IPS-20b (cell line): ENCODE measurements at regions not wholly inside any gene's neighbourhood (a gene's known extent, or its start where the extent isn't known, plus 50 kb on each side); places are given as distances from the start of the nearest gene placed in this dataset.

Experiments used
- H3K27ac ChIP-seq: one replicate; pipeline ENCODE4 v1.5.1; 2013; ENCODE audit warnings: low read length
- H3K27me3 ChIP-seq: 2 replicates; pipeline ENCODE4 v1.6.1; 2013; ENCODE audit warnings: mild to moderate bottlenecking, low read length, inconsistent platforms; ENCODE audit not compliant: insufficient read depth
- H3K36me3 ChIP-seq: 2 replicates; pipeline ENCODE4 v1.6.1; 2013; ENCODE audit warnings: low read depth, mild to moderate bottlenecking, inconsistent platforms, low read length, moderate library complexity; ENCODE audit not compliant: insufficient read depth
- H3K4me1 ChIP-seq: 2 replicates; pipeline ENCODE4 v1.6.1; 2013; ENCODE audit warnings: mild to moderate bottlenecking, control low read depth, inconsistent platforms, low read length, moderate library complexity; ENCODE audit not compliant: insufficient read depth
- H3K4me3 ChIP-seq: 2 replicates; pipeline ENCODE4 v1.5.1; 2013; ENCODE audit warnings: mild to moderate bottlenecking, low read length, inconsistent platforms
- H3K9ac ChIP-seq: 2 replicates; pipeline ENCODE4 v1.6.1; 2013; ENCODE audit warnings: low read depth, mild to moderate bottlenecking, inconsistent platforms, low read length, moderate library complexity
- H3K9me3 ChIP-seq: 2 replicates; pipeline ENCODE4 v1.6.1; 2013; ENCODE audit warnings: mild to moderate bottlenecking, low read depth, low read length, inconsistent platforms; ENCODE audit not compliant: insufficient read depth

- no peak overlapping the region for H3K4me3 ChIP-seq
- H3K4me1 ChIP-seq: peaks cover 3% of the 10 kb centered on the region; the same call in 1 of the 2 replicates
These were observed 97.3 kb upstream of the RASSF8 start for GRCh38 chr12:25861226-25861625.

GRCh38 chr12:25864306-25865276 is 93.9 kb upstream of the RASSF8 start:
- no peak overlapping the region for H3K27ac ChIP-seq
- no peaks in the 10 kb centered on the region; the same call in 1 of the 2 replicates for H3K9me3 ChIP-seq
- no peak overlapping the region for H3K9ac ChIP-seq
- no peaks in the 10 kb centered on the region for H3K36me3 ChIP-seq
- H3K27me3 ChIP-seq: no peaks in the 10 kb centered on the region
- H3K4me3 ChIP-seq: no peak overlapping the region
- peaks cover 3% of the 10 kb centered on the region; the same call in 1 of the 2 replicates for H3K4me1 ChIP-seq

More at GRCh38 chr12:25861226-25861625, 97.3 kb upstream of the RASSF8 start:
- H3K9me3 ChIP-seq: no peaks in the 10 kb centered on the region
- no peak overlapping the region for H3K27ac ChIP-seq
- no peak overlapping the region for H3K9ac ChIP-seq
- no peaks in the 10 kb centered on the region for H3K27me3 ChIP-seq
- no peaks in the 10 kb centered on the region for H3K36me3 ChIP-seq

- Histone ChIP-seq H3K4me1 (no peaks in the 10 kb centered on the region), H3K36me3 (no peaks in the 10 kb centered on the region)
These were observed 91.7 kb upstream of the RASSF8 start for GRCh38 chr12:25866586-25867378.

GRCh38 chr12:25868193-25868592 is 90.3 kb upstream of the RASSF8 start:
- Histone ChIP-seq H3K27ac (no peak overlapping the region), H3K4me3 (no peak overlapping the region), H3K4me1 (no peaks in the 10 kb centered on the region), H3K9ac (no peak overlapping the region), H3K9me3 (no peaks in the 10 kb centered on the region; the same call in 1 of the 2 replicates), H3K27me3 (no peaks in the 10 kb centered on the region), H3K36me3 (no peaks in the 10 kb centered on the region)

More at GRCh38 chr12:25866586-25867378, 91.7 kb upstream of the RASSF8 start:
- H3K4me3 ChIP-seq: no peak overlapping the region
- H3K9me3 ChIP-seq: no peaks in the 10 kb centered on the region; the same call in 1 of the 2 replicates
- H3K27ac ChIP-seq: no peak overlapping the region
- H3K9ac ChIP-seq: no peak overlapping the region; the same call in 1 of the 2 replicates
- no peaks in the 10 kb centered on the region for H3K27me3 ChIP-seq

GRCh38 chr12:25872137-25872536 is 86.3 kb upstream of the RASSF8 start:
- H3K4me3 ChIP-seq: no peak overlapping the region
- H3K27ac ChIP-seq: no peak overlapping the region
- H3K27me3 ChIP-seq: no peaks in the 10 kb centered on the region
- no peaks in the 10 kb centered on the region for H3K36me3 ChIP-seq
- H3K9me3 ChIP-seq: no peaks in the 10 kb centered on the region; the same call in 1 of the 2 replicates
- no peaks in the 10 kb centered on the region for H3K4me1 ChIP-seq
- H3K9ac ChIP-seq: no peak overlapping the region

GRCh38 chr12:25875661-25876060 is 82.8 kb upstream of the RASSF8 start:
- Histone ChIP-seq H3K4me1 (no peaks in the 10 kb centered on the region), H3K9me3 (no peaks in the 10 kb centered on the region), H3K36me3 (no peaks in the 10 kb centered on the region), H3K4me3 (no peak overlapping the region), H3K27ac (no peak overlapping the region), H3K9ac (no peak overlapping the region), H3K27me3 (no peaks in the 10 kb centered on the region)

GRCh38 chr12:25876383-25877045 is 82.0 kb upstream of the RASSF8 start:
- H3K27me3 ChIP-seq: no peaks in the 10 kb centered on the region
- H3K9me3 ChIP-seq: no peaks in the 10 kb centered on the region
- no peak overlapping the region for H3K4me3 ChIP-seq
- H3K4me1 ChIP-seq: no peaks in the 10 kb centered on the region
- H3K36me3 ChIP-seq: no peaks in the 10 kb centered on the region
- H3K27ac ChIP-seq: no peak overlapping the region
- H3K9ac ChIP-seq: no peak overlapping the region

GRCh38 chr12:25877446-25877845 is 81.0 kb upstream of the RASSF8 start:
- Histone ChIP-seq H3K9me3 (no peaks in the 10 kb centered on the region), H3K36me3 (no peaks in the 10 kb centered on the region), H3K27ac (no peak overlapping the region), H3K27me3 (no peaks in the 10 kb centered on the region), H3K4me3 (no peak overlapping the region), H3K9ac (no peak overlapping the region), H3K4me1 (no peaks in the 10 kb centered on the region)

- H3K9me3 ChIP-seq: no peaks in the 10 kb centered on the region
- no peak overlapping the region for H3K27ac ChIP-seq
- peaks cover 7% of the 10 kb centered on the region; the same call in 1 of the 2 replicates for H3K27me3 ChIP-seq
- no peak overlapping the region for H3K4me3 ChIP-seq
- peaks cover 13% of the 10 kb centered on the region; the same call in 1 of the 2 replicates for H3K4me1 ChIP-seq
- no peaks in the 10 kb centered on the region for H3K36me3 ChIP-seq
- H3K9ac ChIP-seq: no peak overlapping the region
These were observed 76.2 kb upstream of the RASSF8 start for GRCh38 chr12:25882266-25882665.

GRCh38 chr12:25883026-25883916 is 75.2 kb upstream of the RASSF8 start:
- H3K4me3 ChIP-seq: no peak overlapping the region
- H3K9me3 ChIP-seq: no peaks in the 10 kb centered on the region
- no peaks in the 10 kb centered on the region for H3K36me3 ChIP-seq
- peaks cover 21% of the 10 kb centered on the region; the same call in 1 of the 2 replicates for H3K4me1 ChIP-seq
- H3K9ac ChIP-seq: no peak overlapping the region
- H3K27ac ChIP-seq: no peak overlapping the region
- H3K27me3 ChIP-seq: peaks cover 7% of the 10 kb centered on the region; the same call in 1 of the 2 replicates
